ENCODE measurements at regions not wholly inside any gene's neighbourhood (a gene's known extent, or its start where the extent isn't known, plus 50 kb on each side); places are given as distances from the start of the nearest gene placed in this dataset.

DNA sequence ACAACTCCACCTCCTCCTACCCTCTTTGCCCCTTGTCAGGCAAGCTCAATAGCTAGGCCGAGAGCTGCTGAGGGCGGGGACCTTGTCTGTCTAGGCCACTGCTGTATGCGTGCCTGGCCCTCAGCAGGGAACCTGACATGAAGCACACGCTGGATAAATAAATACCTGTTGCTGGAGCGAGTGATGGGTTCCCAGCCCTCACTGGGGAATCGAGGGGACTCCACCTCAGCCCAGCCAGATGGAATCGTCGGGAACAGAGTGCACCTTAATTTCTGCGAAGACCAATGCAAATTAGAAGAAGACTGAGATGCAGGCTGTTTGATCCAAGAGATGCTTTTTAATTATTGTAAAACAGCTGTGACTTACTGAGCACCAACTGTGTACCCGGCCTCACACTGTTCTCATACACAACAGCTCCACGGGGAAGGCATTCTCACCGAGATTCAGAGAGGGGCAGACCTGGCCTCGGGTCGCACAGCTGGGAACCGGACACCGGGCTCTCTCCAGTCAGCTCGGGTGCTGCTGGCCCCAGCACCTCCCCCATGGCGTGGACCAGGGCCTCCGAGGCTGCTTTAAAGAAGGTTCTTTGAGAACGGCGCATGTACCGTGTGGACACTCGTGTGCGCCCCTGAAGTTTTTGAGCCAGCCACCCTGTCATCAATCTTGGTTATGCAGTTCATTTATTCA, 109.7 kb upstream of the IER5L start:
- no TSS peak for BruUV-seq (replicated peaks)
- intact Hi-C loops (cut with micrococcal nuclease; ENCODE audit: unreplicated experiment) = no loop called here

DNA sequence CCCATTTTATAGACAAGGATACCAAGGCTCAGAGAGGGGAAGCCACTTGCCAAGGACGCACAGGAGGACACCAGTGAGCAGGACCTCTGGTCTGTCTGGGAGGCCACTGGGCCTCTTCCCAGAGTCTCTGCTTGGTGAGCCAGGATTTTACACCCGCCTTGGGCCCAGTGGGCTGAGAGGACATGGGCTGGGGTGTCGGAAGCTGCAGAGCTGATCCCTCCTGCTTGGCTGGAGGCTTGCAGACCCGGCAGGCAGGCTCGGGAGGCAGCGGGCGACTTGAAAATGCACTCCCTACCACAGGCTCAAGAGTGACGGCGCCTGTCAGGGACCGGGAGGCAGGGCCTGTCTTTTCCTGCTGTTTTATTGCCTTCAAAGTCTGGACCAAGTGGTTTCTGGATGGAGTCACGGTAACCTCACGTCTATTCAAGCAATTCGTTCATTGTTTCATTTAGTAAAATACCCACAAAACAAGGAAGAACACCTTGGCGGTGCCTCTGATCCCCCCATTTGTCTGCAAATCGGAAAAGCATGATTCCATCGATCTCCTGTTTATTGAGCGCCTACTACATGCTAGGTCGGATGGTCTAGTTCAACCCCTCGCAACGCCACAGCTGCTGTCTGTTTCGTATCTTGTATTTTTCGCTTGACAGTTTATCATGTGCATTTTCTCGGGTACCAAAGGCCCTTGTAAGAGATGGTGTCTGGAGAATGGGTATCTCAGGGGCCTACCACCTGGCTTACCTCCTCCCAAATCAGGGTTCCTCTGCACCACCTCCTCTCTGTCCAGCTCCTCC, 108.1 kb upstream of the IER5L start:
- H3K27ac ChIP-seq (ENCODE audit: low read depth, low read length, poor library complexity, severe bottlenecking) = no peak overlapping the region
- H3K27me3 ChIP-seq (replicated peaks; ENCODE audit: insufficient read depth, low read depth, low read length, poor library complexity) = no peaks in the 10 kb centered on the region
- BruUV-seq (replicated peaks) = no TSS peak
- intact Hi-C loops (cut with micrococcal nuclease; ENCODE audit: unreplicated experiment) = no loop called here
- H3K4me1 ChIP-seq (ENCODE audit: insufficient read depth, low read length, poor library complexity, severe bottlenecking) = peaks cover 8% of the 10 kb centered on the region
- H3K9me3 ChIP-seq (ENCODE audit: low read depth, low read length, poor library complexity, severe bottlenecking) = no peaks in the 10 kb centered on the region
- no peak for DNase-seq (ENCODE audit: low spot score)
- no peak overlapping the region for H3K4me3 ChIP-seq (ENCODE audit: low read depth, low read length, poor library complexity, severe bottlenecking)
- H3K36me3 ChIP-seq (ENCODE audit: insufficient read depth, low read length, poor library complexity, severe bottlenecking) = no peaks in the 10 kb centered on the region
- TF ChIP-seq, protein P1, sequence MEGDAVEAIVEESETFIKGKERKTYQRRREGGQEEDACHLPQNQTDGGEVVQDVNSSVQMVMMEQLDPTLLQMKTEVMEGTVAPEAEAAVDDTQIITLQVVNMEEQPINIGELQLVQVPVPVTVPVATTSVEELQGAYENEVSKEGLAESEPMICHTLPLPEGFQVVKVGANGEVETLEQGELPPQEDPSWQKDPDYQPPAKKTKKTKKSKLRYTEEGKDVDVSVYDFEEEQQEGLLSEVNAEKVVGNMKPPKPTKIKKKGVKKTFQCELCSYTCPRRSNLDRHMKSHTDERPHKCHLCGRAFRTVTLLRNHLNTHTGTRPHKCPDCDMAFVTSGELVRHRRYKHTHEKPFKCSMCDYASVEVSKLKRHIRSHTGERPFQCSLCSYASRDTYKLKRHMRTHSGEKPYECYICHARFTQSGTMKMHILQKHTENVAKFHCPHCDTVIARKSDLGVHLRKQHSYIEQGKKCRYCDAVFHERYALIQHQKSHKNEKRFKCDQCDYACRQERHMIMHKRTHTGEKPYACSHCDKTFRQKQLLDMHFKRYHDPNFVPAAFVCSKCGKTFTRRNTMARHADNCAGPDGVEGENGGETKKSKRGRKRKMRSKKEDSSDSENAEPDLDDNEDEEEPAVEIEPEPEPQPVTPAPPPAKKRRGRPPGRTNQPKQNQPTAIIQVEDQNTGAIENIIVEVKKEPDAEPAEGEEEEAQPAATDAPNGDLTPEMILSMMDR (conservative IDR thresholded peaks at IDR 0.05; ENCODE audit: low read depth, low read length) = no peak
- TF ChIP-seq EZH2 (IDR thresholded peaks at IDR 0.05; ENCODE audit: borderline replicate concordance, low read depth, low read length, poor library complexity, severe bottlenecking) = no peak
- CTCF ChIA-PET = no interaction called here
- POLR2A ChIA-PET (ENCODE audit: low non-redundant PET) = interaction anchor here (0.6 kb wide), 1 partner anchor 141 kb away, joined by 6 read pairs; no protein-coding TSS in a partner anchor

More for the DNA sequence above, 109.7 kb upstream of the IER5L start:
- Histone ChIP-seq H3K36me3 (ENCODE audit: insufficient read depth, low read length, poor library complexity, severe bottlenecking) (no peaks in the 10 kb centered on the region), H3K27me3 (replicated peaks; ENCODE audit: insufficient read depth, low read depth, low read length, poor library complexity) (no peaks in the 10 kb centered on the region), H3K4me3 (ENCODE audit: low read depth, low read length, poor library complexity, severe bottlenecking) (no peak overlapping the region), H3K9me3 (ENCODE audit: low read depth, low read length, poor library complexity, severe bottlenecking) (no peaks in the 10 kb centered on the region), H3K27ac (ENCODE audit: low read depth, low read length, poor library complexity, severe bottlenecking) (no peak overlapping the region), H3K4me1 (ENCODE audit: insufficient read depth, low read length, poor library complexity, severe bottlenecking) (peaks cover 8% of the 10 kb centered on the region)
- DNase-seq (ENCODE audit: low spot score) = no peak
- CTCF ChIA-PET = no interaction called here
- POLR2A ChIA-PET (ENCODE audit: low non-redundant PET) = no interaction called here
- no peak for TF ChIP-seq EZH2 (IDR thresholded peaks at IDR 0.05; ENCODE audit: borderline replicate concordance, low read depth, low read length, poor library complexity, severe bottlenecking)
- TF ChIP-seq, protein P1 (conservative IDR thresholded peaks at IDR 0.05; ENCODE audit: low read depth, low read length) = no peak

DNA sequence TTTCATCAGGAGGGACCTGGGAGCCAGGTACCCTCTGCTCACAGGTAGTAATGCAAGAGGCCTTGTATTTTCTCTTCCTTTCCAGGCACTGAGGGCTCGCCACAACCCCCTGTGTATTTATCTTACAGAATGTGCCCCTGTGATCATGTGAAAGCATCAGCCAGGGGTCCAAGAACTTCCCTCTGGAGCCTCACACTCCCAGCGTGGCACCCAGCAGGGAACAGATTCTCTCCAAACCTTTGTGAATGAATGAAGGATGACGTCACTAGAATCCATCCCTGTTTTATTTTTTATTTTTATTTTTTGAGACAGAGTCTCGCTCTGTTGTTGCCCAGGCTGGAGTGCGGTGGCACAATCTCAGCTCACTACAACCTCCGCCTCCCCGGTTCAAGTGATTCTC, 107.3 kb upstream of the IER5L start:
- no peaks in the 10 kb centered on the region for H3K9me3 ChIP-seq (ENCODE audit: low read depth, low read length, poor library complexity, severe bottlenecking)
- POLR2A ChIA-PET (ENCODE audit: low non-redundant PET) = no interaction called here
- peaks cover 8% of the 10 kb centered on the region for H3K4me1 ChIP-seq (ENCODE audit: insufficient read depth, low read length, poor library complexity, severe bottlenecking)
- no peaks in the 10 kb centered on the region for H3K36me3 ChIP-seq (ENCODE audit: insufficient read depth, low read length, poor library complexity, severe bottlenecking)
- no TSS peak for BruUV-seq (replicated peaks)
- CTCF ChIA-PET = no interaction called here
- no peak for DNase-seq (ENCODE audit: low spot score)
- TF ChIP-seq, protein P1 (conservative IDR thresholded peaks at IDR 0.05; ENCODE audit: low read depth, low read length) = no peak
- no peak for TF ChIP-seq EZH2 (IDR thresholded peaks at IDR 0.05; ENCODE audit: borderline replicate concordance, low read depth, low read length, poor library complexity, severe bottlenecking)
- intact Hi-C loops (cut with micrococcal nuclease; ENCODE audit: unreplicated experiment) = no loop called here
- H3K27ac ChIP-seq (ENCODE audit: low read depth, low read length, poor library complexity, severe bottlenecking) = no peak overlapping the region
- H3K4me3 ChIP-seq (ENCODE audit: low read depth, low read length, poor library complexity, severe bottlenecking) = no peak overlapping the region
- H3K27me3 ChIP-seq (replicated peaks; ENCODE audit: insufficient read depth, low read depth, low read length, poor library complexity) = no peaks in the 10 kb centered on the region
